Stomach (tissue), 8 donors: ENCODE measurements at regions not wholly inside any gene's neighbourhood (a gene's known extent, or its start where the extent isn't known, plus 50 kb on each side); places are given as distances from the start of the nearest gene placed in this dataset.

Experiments
- DNase-seq, 2 donors: peaks; one replicate each; pipeline versions ENCODE4 v3.0.0 to v3.0.0-alpha.2; 2013 to 2019
- H3K27ac ChIP-seq, 5 donors: fragments of 200-600 bp in 4 of 5; sonication (generic) in 4 of 5; one replicate each; pipeline ENCODE4 v1.5.1; 2013 to 2019; ENCODE audit warnings: mild to moderate bottlenecking in 1 of 5, moderate library complexity in 1 of 5
- H3K27me3 ChIP-seq, 3 donors: fragments of 200-600 bp; sonication (generic); one replicate each; pipeline ENCODE4 v1.5.1; 2017 to 2019; ENCODE audit warnings: mixed run types in 1 of 3
- H3K36me3 ChIP-seq, 4 donors: fragments of 200-600 bp; sonication (generic); 1 replicate in 3 of 4; 2 replicates in 1 of 4; pipeline ENCODE4 v1.5.1; 2016 to 2019
- H3K4me1 ChIP-seq, 4 donors: fragments of 200-600 bp; sonication (generic); one replicate each; pipeline ENCODE4 v1.5.1; 2016 to 2019
- H3K4me3 ChIP-seq, 4 donors: fragments of 200-600 bp; sonication (generic) in 3 of 4; one replicate each; pipeline ENCODE4 v1.5.1; 2016 to 2019; ENCODE audit warnings: mild to moderate bottlenecking in 1 of 4
- H3K9me3 ChIP-seq, 4 donors: fragments of 200-600 bp; sonication (generic); one replicate each; pipeline ENCODE4 v1.5.1; 2016 to 2019
- EP300 ChIP-seq: sonication (generic); formaldehyde crosslinking; IDR thresholded peaks from one replicate; pipeline ENCODE4 v1.6.1; 2017; ENCODE audit warnings: antibody characterized with exemption
- POLR2A ChIP-seq, 4 donors: fragments of 450-650 bp; IDR thresholded peaks; one replicate each; pipeline ENCODE4 v1.6.1; 2016; ENCODE audit warnings: antibody characterized with exemption in 4 of 4, control low read depth in 2 of 4, mild to moderate bottlenecking in 1 of 4, moderate library complexity in 1 of 4
- POLR2AphosphoS5 ChIP-seq, 3 donors: sonication (generic); formaldehyde crosslinking; IDR thresholded peaks; one replicate each; pipeline ENCODE4 v1.6.1; 2016; ENCODE audit warnings: antibody characterized with exemption in 3 of 3
- WGBS, 5 donors: extraction: QIAGEN DNeasy Blood & Tissue Kit in 3 of 5; methylation state at CpG; one replicate each; pipeline versions ENCODE4 v1.1.5 to v1.1.7; 2013 to 2018; 5-methylcytosine and 5-hydroxymethylcytosine counted together
- intact Hi-C: fragments of 100-400 bp; cut with DNase I; formaldehyde crosslinking; loops from one replicate; pipeline ENCODE4 v1.15.1; 2023; ENCODE audit warnings: low total_unique reads
- TF ChIP-seq, protein P1 (sequence below), 7 experiments: fragments of 450-650 bp in 4 of 7; fragments of 200-600 bp in 3 of 7; sonication (generic) in 3 of 7; IDR thresholded peaks; one replicate each; pipeline ENCODE4 v1.5.1; 2016 to 2019; ENCODE audit warnings: antibody characterized with exemption in 7 of 7, control low read depth in 2 of 7, mild to moderate bottlenecking in 1 of 7
- donor health status: healthy with polysubstance abuse.
- donor health status: Bipolar disorder and iron deficiency.
- donor health status: healthy.

- WGBS, 5 donors: 83 to 92% (median 88%) methylated on average over 4 of the region's 4 CpGs
- no peak overlapping the region for H3K4me3 ChIP-seq
- no peaks in the 10 kb centered on the region for H3K36me3 ChIP-seq
- no peak for TF ChIP-seq EP300
- TF ChIP-seq, protein P1, sequence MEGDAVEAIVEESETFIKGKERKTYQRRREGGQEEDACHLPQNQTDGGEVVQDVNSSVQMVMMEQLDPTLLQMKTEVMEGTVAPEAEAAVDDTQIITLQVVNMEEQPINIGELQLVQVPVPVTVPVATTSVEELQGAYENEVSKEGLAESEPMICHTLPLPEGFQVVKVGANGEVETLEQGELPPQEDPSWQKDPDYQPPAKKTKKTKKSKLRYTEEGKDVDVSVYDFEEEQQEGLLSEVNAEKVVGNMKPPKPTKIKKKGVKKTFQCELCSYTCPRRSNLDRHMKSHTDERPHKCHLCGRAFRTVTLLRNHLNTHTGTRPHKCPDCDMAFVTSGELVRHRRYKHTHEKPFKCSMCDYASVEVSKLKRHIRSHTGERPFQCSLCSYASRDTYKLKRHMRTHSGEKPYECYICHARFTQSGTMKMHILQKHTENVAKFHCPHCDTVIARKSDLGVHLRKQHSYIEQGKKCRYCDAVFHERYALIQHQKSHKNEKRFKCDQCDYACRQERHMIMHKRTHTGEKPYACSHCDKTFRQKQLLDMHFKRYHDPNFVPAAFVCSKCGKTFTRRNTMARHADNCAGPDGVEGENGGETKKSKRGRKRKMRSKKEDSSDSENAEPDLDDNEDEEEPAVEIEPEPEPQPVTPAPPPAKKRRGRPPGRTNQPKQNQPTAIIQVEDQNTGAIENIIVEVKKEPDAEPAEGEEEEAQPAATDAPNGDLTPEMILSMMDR (IDR thresholded peaks at IDR 0.05): no peak
- TF ChIP-seq POLR2AphosphoS5 (IDR thresholded peaks at IDR 0.05): no peak
- TF ChIP-seq POLR2A (IDR thresholded peaks at IDR 0.05): no peak
- DNase-seq: no peak
- no peak overlapping the region for H3K27ac ChIP-seq
- H3K27me3 ChIP-seq: no peaks in the 10 kb centered on the region
- H3K9me3 ChIP-seq: no peaks in the 10 kb centered on the region
- H3K4me1 ChIP-seq: no peaks in the 10 kb centered on the region
- intact Hi-C loops: no loop called here
Observed at GRCh38 chr2:14422426-14422825, 210.1 kb upstream of the LRATD1 start.

- Histone ChIP-seq H3K4me3 (no peak overlapping the region), H3K36me3 (no peaks in the 10 kb centered on the region), H3K27ac (no peak overlapping the region), H3K9me3 (no peaks in the 10 kb centered on the region), H3K27me3 (no peaks in the 10 kb centered on the region), H3K4me1 (no peaks in the 10 kb centered on the region)
- 40 to 53% (median 44%) methylated on average over 2 of the region's 2 CpGs for WGBS, 5 donors
- intact Hi-C loops: no loop called here
- no peak for DNase-seq
- TF ChIP-seq, protein P1 (IDR thresholded peaks at IDR 0.05): no peak
- no peak for TF ChIP-seq EP300
- no peak for TF ChIP-seq POLR2AphosphoS5 (IDR thresholded peaks at IDR 0.05)
- no peak for TF ChIP-seq POLR2A (IDR thresholded peaks at IDR 0.05)
Observed at GRCh38 chr2:14423145-14423906, 209.2 kb upstream of the LRATD1 start.

DNA sequence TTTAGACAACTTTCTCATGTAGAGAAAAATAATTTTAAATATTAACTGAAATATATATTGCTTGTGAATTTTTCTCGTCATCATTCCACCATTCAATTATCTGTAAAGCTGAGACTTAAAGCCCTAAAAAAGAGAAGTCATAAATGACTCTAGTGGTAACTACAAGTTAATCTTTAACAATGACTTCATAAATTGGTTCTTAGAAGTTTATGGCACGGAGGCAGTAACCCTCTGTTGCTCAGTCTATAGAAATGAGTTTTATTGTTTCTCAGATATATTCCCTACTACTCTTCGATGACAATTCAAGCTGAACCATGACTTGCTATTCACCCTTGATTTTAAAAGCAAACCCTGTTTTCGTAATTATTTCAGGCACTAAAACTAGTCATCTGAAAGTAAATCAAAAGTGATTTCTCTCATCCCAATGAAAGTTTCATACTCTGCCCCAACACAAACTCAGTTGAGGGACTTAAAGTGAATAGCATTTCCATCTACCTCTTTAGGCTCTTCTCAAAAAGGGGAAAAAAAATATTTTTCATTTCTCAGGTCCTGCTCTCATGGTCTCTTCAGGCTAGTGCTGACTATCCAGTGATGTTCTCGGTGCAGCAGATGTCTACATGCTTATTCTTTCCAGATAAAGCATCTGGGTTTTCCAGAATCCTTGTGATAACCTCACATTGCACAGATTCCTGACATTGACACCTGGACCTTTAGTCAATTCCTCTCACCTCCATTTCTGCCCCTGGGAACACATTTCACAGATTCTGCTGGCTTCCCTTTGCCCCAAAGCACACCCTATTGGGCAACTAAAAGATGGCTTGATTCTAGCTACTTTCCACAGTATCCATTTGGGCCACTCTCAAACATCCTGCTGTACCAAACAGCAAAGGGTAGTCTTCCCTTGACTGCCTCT lies 207.8 kb upstream of the LRATD1 start:
- Histone ChIP-seq H3K36me3 (no peaks in the 10 kb centered on the region), H3K27ac (no peak overlapping the region), H3K27me3 (no peaks in the 10 kb centered on the region), H3K4me1 (no peaks in the 10 kb centered on the region), H3K4me3 (no peak overlapping the region), H3K9me3 (no peaks in the 10 kb centered on the region)
- 84 to 92% (median 85%) methylated on average over 5 of the region's 5 CpGs for WGBS, 5 donors
- intact Hi-C loops: no loop called here
- no peak for TF ChIP-seq EP300
- TF ChIP-seq, protein P1 (IDR thresholded peaks at IDR 0.05): no peak
- no peak for TF ChIP-seq POLR2AphosphoS5 (IDR thresholded peaks at IDR 0.05)
- TF ChIP-seq POLR2A (IDR thresholded peaks at IDR 0.05): no peak
- no peak for DNase-seq

- Histone ChIP-seq H3K36me3 (no peaks in the 10 kb centered on the region), H3K27me3 (no peaks in the 10 kb centered on the region), H3K9me3 (no peaks in the 10 kb centered on the region), H3K4me1 (no peaks in the 10 kb centered on the region), H3K27ac (no peak overlapping the region), H3K4me3 (no peak overlapping the region)
- WGBS, 5 donors: 87 to 93% (median 89%) methylated on average over 2 of the region's 2 CpGs
- TF ChIP-seq, protein P1 (IDR thresholded peaks at IDR 0.05): no peak
- TF ChIP-seq POLR2A (IDR thresholded peaks at IDR 0.05) (no peak), EP300 (no peak), POLR2AphosphoS5 (IDR thresholded peaks at IDR 0.05) (no peak)
- no peak for DNase-seq
- intact Hi-C loops: no loop called here
Observed at GRCh38 chr2:14425869-14426268, 206.6 kb upstream of the LRATD1 start.
